Breast epithelium (tissue), 4 donors: ENCODE measurements at regions not wholly inside any gene's neighbourhood (a gene's known extent, or its start where the extent isn't known, plus 50 kb on each side); places are given as distances from the start of the nearest gene placed in this dataset.

Experiments
- DNase-seq, 2 donors: peaks; one replicate each; pipeline ENCODE4 v3.0.0-alpha.2; 2019; ENCODE audit warnings: low spot score in 2 of 2
- H3K27ac ChIP-seq, 2 donors: fragments of 200-600 bp; sonication (generic) in 1 of 2; one replicate each; pipeline ENCODE4 v1.5.1; 2016 to 2019; ENCODE audit warnings: mild to moderate bottlenecking in 1 of 2
- H3K27me3 ChIP-seq, 2 donors: fragments of 200-600 bp; sonication (generic) in 1 of 2; one replicate each; pipeline versions ENCODE4 v1.5.1 to v1.6.0; 2017 to 2019; ENCODE audit warnings: control low read depth in 1 of 2, mild to moderate bottlenecking in 1 of 2
- H3K36me3 ChIP-seq: fragments of 200-600 bp; one replicate; pipeline ENCODE4 v1.5.1; 2019
- H3K4me1 ChIP-seq, 2 donors: fragments of 200-600 bp; sonication (generic); one replicate each; pipeline ENCODE4 v1.5.1; 2016 to 2019; ENCODE audit warnings: control low read depth in 1 of 2
- H3K4me3 ChIP-seq, 3 donors: fragments of 200-600 bp; sonication (generic); 1 replicate in 2 of 3; 2 replicates in 1 of 3; pipeline ENCODE4 v1.5.1; 2016 to 2019; ENCODE audit warnings: mild to moderate bottlenecking in 3 of 3, moderate library complexity in 2 of 3
- H3K9me3 ChIP-seq, 2 donors: fragments of 200-600 bp; sonication (generic) in 1 of 2; one replicate each; pipeline ENCODE4 v1.5.1; 2016 to 2019; ENCODE audit warnings: control low read depth in 1 of 2
- POLR2A ChIP-seq: fragments of 450-650 bp; IDR thresholded peaks from one replicate; pipeline ENCODE4 v1.6.1; 2016; ENCODE audit warnings: antibody characterized with exemption, mild to moderate bottlenecking, moderate library complexity
- POLR2AphosphoS5 ChIP-seq, 3 donors: sonication (generic); formaldehyde crosslinking; IDR thresholded peaks; one replicate each; pipeline ENCODE4 v1.6.1; 2017; ENCODE audit warnings: antibody characterized with exemption in 3 of 3
- intact Hi-C: fragments of 100-400 bp; cut with DNase I; formaldehyde crosslinking; loops from one replicate; pipeline ENCODE4 v1.15.1; 2023; ENCODE audit warnings: low total_unique reads
- TF ChIP-seq, protein P1 (sequence below), 3 donors: fragments of 450-650 bp; IDR thresholded peaks; one replicate each; pipeline ENCODE4 v1.5.1; 2016 to 2017; ENCODE audit warnings: antibody characterized with exemption in 3 of 3, mild to moderate bottlenecking in 3 of 3, moderate library complexity in 3 of 3

GRCh38 chr22:49632199-49633009, 195.3 kb downstream of the BRD1 start:
- H3K27ac ChIP-seq, result no peak overlapping the region
- intact Hi-C loops, result no loop called here
- TF ChIP-seq, protein P1, sequence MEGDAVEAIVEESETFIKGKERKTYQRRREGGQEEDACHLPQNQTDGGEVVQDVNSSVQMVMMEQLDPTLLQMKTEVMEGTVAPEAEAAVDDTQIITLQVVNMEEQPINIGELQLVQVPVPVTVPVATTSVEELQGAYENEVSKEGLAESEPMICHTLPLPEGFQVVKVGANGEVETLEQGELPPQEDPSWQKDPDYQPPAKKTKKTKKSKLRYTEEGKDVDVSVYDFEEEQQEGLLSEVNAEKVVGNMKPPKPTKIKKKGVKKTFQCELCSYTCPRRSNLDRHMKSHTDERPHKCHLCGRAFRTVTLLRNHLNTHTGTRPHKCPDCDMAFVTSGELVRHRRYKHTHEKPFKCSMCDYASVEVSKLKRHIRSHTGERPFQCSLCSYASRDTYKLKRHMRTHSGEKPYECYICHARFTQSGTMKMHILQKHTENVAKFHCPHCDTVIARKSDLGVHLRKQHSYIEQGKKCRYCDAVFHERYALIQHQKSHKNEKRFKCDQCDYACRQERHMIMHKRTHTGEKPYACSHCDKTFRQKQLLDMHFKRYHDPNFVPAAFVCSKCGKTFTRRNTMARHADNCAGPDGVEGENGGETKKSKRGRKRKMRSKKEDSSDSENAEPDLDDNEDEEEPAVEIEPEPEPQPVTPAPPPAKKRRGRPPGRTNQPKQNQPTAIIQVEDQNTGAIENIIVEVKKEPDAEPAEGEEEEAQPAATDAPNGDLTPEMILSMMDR (IDR thresholded peaks at IDR 0.05), result peak; percentile 33 to 44 (median 35)
- no peak for TF ChIP-seq POLR2A

GRCh38 chr22:49630448-49630946, 197.2 kb downstream of the BRD1 start:
- H3K27me3 ChIP-seq, result peaks cover 0 to 25% of the 10 kb centered on the region in 2 donors
- no peak overlapping the region for H3K4me3 ChIP-seq
- intact Hi-C loops, result no loop called here
- no peaks in the 10 kb centered on the region for H3K9me3 ChIP-seq
- TF ChIP-seq POLR2A (no peak), POLR2AphosphoS5 (IDR thresholded peaks at IDR 0.05) (no peak)
- TF ChIP-seq, protein P1 (IDR thresholded peaks at IDR 0.05), result no peak
- H3K4me1 ChIP-seq, result no peaks in the 10 kb centered on the region
- DNase-seq, result no peak
- H3K27ac ChIP-seq, result no peak overlapping the region
- no peaks in the 10 kb centered on the region for H3K36me3 ChIP-seq

More at GRCh38 chr22:49632199-49633009, 195.3 kb downstream of the BRD1 start:
- H3K9me3 ChIP-seq, result no peaks in the 10 kb centered on the region
- H3K36me3 ChIP-seq, result no peaks in the 10 kb centered on the region
- peak in 1 of 2 donors; percentile 19 for DNase-seq
- no peaks in the 10 kb centered on the region for H3K4me1 ChIP-seq
- H3K4me3 ChIP-seq, result peak overlapping the region; percentile 22 to 56 (median 38)
- peaks cover 0 to 37% of the 10 kb centered on the region in 2 donors for H3K27me3 ChIP-seq

DNA sequence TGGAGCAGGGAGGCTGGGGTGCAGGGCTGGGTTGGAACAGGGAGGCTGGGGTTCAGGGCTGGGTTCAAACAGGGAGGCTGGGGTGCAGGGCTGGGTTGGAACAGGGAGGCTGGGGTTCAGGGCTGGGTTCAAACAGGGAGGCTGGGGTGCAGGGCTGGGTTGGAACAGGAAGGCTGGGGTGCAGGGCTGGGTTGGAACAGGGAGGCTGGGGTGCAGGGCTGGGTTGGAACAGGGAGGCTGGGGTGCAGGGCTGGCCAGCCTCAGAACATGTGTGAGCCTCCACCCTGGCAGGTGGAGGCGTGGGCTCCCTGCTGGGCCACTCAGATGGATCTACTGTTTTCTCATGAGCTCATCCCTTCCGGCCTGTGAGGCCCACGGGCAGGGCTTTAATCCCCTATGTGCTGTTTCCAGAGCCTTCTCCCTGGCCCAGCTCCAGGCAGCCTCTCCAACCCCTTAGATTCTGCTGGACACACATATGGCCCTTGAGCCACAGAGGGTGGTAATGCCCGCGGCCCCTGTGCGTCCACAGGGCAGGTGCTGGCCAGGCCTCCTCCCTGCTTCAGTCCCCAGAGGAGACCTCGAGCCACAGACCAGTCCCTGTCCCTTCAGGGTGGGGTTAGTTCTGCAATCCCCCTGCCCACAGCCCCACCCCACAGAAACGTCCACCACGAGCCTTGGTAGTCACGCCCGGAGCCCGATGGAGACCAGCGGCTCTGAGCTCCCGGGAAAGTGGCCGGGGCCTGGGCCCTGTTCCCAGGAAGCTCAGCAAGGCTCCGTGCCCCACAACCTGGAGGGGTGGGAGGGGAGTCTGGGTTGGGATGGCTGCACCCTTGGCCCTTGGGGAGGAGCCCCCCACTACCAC, 197.9 kb downstream of the BRD1 start:
- no peak for TF ChIP-seq POLR2AphosphoS5 (IDR thresholded peaks at IDR 0.05)
- TF ChIP-seq, protein P1 (IDR thresholded peaks at IDR 0.05), result no peak
- no peak for TF ChIP-seq POLR2A
- intact Hi-C loops, result no loop called here
- no peak overlapping the region for H3K27ac ChIP-seq
- H3K9me3 ChIP-seq, result no peaks in the 10 kb centered on the region
- H3K27me3 ChIP-seq, result peaks cover 0 to 23% of the 10 kb centered on the region in 2 donors
- no peaks in the 10 kb centered on the region for H3K4me1 ChIP-seq
- no peak for DNase-seq
- no peak overlapping the region for H3K4me3 ChIP-seq
- H3K36me3 ChIP-seq, result no peaks in the 10 kb centered on the region

DNA sequence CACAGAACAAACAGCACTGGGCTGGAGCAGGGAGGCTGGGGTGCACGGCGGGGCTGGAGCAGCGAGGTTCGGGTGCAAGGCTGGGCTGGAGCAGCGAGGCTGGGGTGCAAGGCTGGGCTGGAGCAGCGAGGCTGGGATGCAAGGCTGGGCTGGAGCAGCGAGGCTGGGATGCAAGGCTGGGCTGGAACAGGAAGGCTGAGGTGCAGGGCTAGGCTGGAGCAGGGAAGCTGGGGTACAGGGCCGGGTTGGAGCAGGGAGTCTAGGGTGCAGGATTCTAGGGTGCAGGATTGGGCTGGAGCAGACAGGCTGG, 198.5 kb downstream of the BRD1 start:
- Histone ChIP-seq H3K27ac (no peak overlapping the region), H3K27me3 (peaks cover 0 to 22% of the 10 kb centered on the region in 2 donors), H3K4me1 (no peaks in the 10 kb centered on the region), H3K4me3 (no peak overlapping the region), H3K9me3 (no peaks in the 10 kb centered on the region), H3K36me3 (no peaks in the 10 kb centered on the region)
- TF ChIP-seq, protein P1 (IDR thresholded peaks at IDR 0.05), result no peak
- TF ChIP-seq POLR2A, result no peak
- no peak for TF ChIP-seq POLR2AphosphoS5 (IDR thresholded peaks at IDR 0.05)
- intact Hi-C loops, result no loop called here
- DNase-seq, result no peak
